BJ (cell line): ENCODE measurements at regions not wholly inside any gene's neighbourhood (a gene's known extent, or its start where the extent isn't known, plus 50 kb on each side); places are given as distances from the start of the nearest gene placed in this dataset.
A peak's percentile ranks its signal among the peaks of the same experiment; 100 is the strongest.

Source experiments
- CTCF ChIA-PET: fragments of 350-600 bp; formaldehyde crosslinking; extraction: SDS; loops from one replicate; lab custom pipeline; 2021; ENCODE audit warnings: antibody characterized with exemption, inconsistent platforms; lab: Yijun Ruan, JAX
- POLR2A ChIA-PET: fragments of 300-600 bp; sonication (Branson Sonifier 250); formaldehyde crosslinking; extraction: SDS; loops from one replicate; lab custom pipeline; 2021; ENCODE audit warnings: antibody characterized with exemption; lab: Charles Lee
- DNase-seq: peaks from one replicate; pipeline ENCODE4 v3.0.0-alpha.2; 2011; ENCODE audit warnings: low read depth
- H3K27me3 ChIP-seq: 2 replicates; pipeline ENCODE4 v1.6.0; 2011; ENCODE audit warnings: low read length; ENCODE audit not compliant: control insufficient read depth, insufficient read depth
- H3K36me3 ChIP-seq: 2 replicates; pipeline ENCODE4 v1.5.1; 2011; ENCODE audit warnings: low read length; ENCODE audit not compliant: control insufficient read depth, insufficient read depth
- H3K4me3 ChIP-seq: 2 replicates; pipeline ENCODE4 v1.5.1; 2011; ENCODE audit warnings: low read depth, mild to moderate bottlenecking, control low read depth, low read length
- CTCF ChIP-seq: IDR thresholded peaks from 2 replicates; pipeline ENCODE4 v1.5.1; 2011; ENCODE audit warnings: low read depth, mild to moderate bottlenecking, control low read depth, inconsistent platforms, low read length, moderate library complexity; ENCODE audit not compliant: insufficient read depth

- peak; percentile 8 for DNase-seq
- no peaks in the 10 kb centered on the region for H3K36me3 ChIP-seq
- H3K27me3 ChIP-seq = no peaks in the 10 kb centered on the region
- TF ChIP-seq CTCF = no peak
- CTCF ChIA-PET = no interaction called here
- POLR2A ChIA-PET = no interaction called here
- no peak overlapping the region for H3K4me3 ChIP-seq
Measured at GRCh38 chr5:142438573-142438972, 113.8 kb upstream of the SPRY4 start.

- Histone ChIP-seq H3K4me3 (no peak overlapping the region), H3K27me3 (no peaks in the 10 kb centered on the region), H3K36me3 (no peaks in the 10 kb centered on the region)
- ChIA-PET CTCF (interaction anchor here (0.6 kb wide), 1 partner anchor 29 kb away, joined by 3 read pairs; no protein-coding TSS in a partner anchor), POLR2A (no interaction called here)
- DNase-seq = no peak
- no peak for TF ChIP-seq CTCF
Measured at GRCh38 chr5:142437563-142437962, 112.7 kb upstream of the SPRY4 start.

- DNase-seq = no peak
- no peaks in the 10 kb centered on the region for H3K36me3 ChIP-seq
- no peaks in the 10 kb centered on the region for H3K27me3 ChIP-seq
- H3K4me3 ChIP-seq = no peak overlapping the region
- no peak for TF ChIP-seq CTCF
- ChIA-PET CTCF (interaction anchor here (0.8 kb wide), 1 partner anchor 109 kb away, joined by 3 read pairs; no protein-coding TSS in a partner anchor), POLR2A (no interaction called here)
Measured at GRCh38 chr5:142435410-142436115, 110.7 kb upstream of the SPRY4 start.

DNA sequence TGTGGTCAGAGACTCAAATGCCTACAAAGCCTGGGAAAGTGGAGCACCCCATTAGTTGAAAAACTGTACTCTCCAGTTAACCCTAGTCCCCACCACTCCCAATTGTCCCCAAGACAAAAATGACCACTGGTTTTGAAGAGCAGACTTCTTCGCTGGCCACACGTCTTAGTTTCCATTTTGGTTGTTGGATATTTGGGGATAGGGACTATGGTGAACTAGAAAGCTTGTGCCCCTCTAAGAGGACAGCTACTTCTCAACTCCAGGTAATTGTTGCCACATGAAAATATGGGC is 109.4 kb upstream of the SPRY4 start:
- no peaks in the 10 kb centered on the region for H3K27me3 ChIP-seq
- H3K36me3 ChIP-seq = no peaks in the 10 kb centered on the region
- CTCF ChIA-PET = no interaction called here
- DNase-seq = no peak
- POLR2A ChIA-PET = no interaction called here
- TF ChIP-seq CTCF = no peak
- H3K4me3 ChIP-seq = no peak overlapping the region

- POLR2A ChIA-PET = no interaction called here
- Histone ChIP-seq H3K4me3 (no peak overlapping the region), H3K36me3 (no peaks in the 10 kb centered on the region), H3K27me3 (no peaks in the 10 kb centered on the region)
- DNase-seq = peak; percentile 18
- no peak for TF ChIP-seq CTCF
- CTCF ChIA-PET = interaction anchor here (1.3 kb wide), 1 partner anchor 12 kb away, joined by 5 read pairs; no protein-coding TSS in a partner anchor
Measured at GRCh38 chr5:142433526-142434321, 108.9 kb upstream of the SPRY4 start.
